ENCODE measurements at regions not wholly inside any gene's neighbourhood (a gene's known extent, or its start where the extent isn't known, plus 50 kb on each side); places are given as distances from the start of the nearest gene placed in this dataset.

GRCh38 chr6:8743170-8743745 is 307.9 kb upstream of the SLC35B3 start:
- ChIA-PET CTCF (no interaction called here), POLR2A (no interaction called here)
- no peaks in the 10 kb centered on the region for H3K9me3 ChIP-seq (ENCODE audit: control insufficient read depth in 2 of 3, low read length in 3 of 3)
- DNase-seq, result peak in 1 of 9 donors; percentile 4
- ATAC-seq, result peak; percentile 68
- intact Hi-C loops (cut with micrococcal nuclease), result no loop called here
- no peaks in the 10 kb centered on the region for H3K27me3 ChIP-seq (ENCODE audit: control insufficient read depth in 2 of 2, insufficient read depth in 2 of 2, low read length in 2 of 2)
- Mint-ChIP-seq H3K36me3 (no peaks in the 10 kb centered on the region), H3K27ac (peak overlapping the region in 4 of 9 donors; percentile 2 to 51 (median 18)), H3K4me3 (peak overlapping the region; percentile 33 to 89 (median 78)), H3K4me1 (peaks cover 6 to 17% (median 10%) of the 10 kb centered on the region in 7 donors), H3K27me3 (no peaks in the 10 kb centered on the region), H3K9me3 (peaks cover 0 to 20% (median 9%) of the 10 kb centered on the region in 11 donors)
- H3K27ac ChIP-seq (ENCODE audit: low read depth, low read length), result no peak overlapping the region
- no peaks in the 10 kb centered on the region for H3K4me1 ChIP-seq (ENCODE audit: control insufficient read depth in 2 of 2, insufficient read depth in 2 of 2, low read length in 2 of 2)
- no peaks in the 10 kb centered on the region for H3K36me3 ChIP-seq (ENCODE audit: control insufficient read depth in 2 of 3, insufficient read depth in 3 of 3, low read length in 3 of 3)
- peak overlapping the region; percentile 20 for H3K4me3 ChIP-seq (ENCODE audit: low read length)

GRCh38 chr6:8739454-8739853 is 304.1 kb upstream of the SLC35B3 start:
- no peak overlapping the region for H3K27ac ChIP-seq (ENCODE audit: low read depth, low read length)
- H3K27me3 ChIP-seq (ENCODE audit: control insufficient read depth in 2 of 2, insufficient read depth in 2 of 2, low read length in 2 of 2), result no peaks in the 10 kb centered on the region
- H3K4me3 ChIP-seq (ENCODE audit: low read length), result no peak overlapping the region
- no peak for DNase-seq
- no peak overlapping the region for H3K27ac Mint-ChIP-seq
- ATAC-seq, result no peak
- H3K4me1 ChIP-seq (ENCODE audit: control insufficient read depth in 2 of 2, insufficient read depth in 2 of 2, low read length in 2 of 2), result no peaks in the 10 kb centered on the region
- intact Hi-C loops (cut with micrococcal nuclease), result no loop called here
- peaks cover 1 to 25% (median 9%) of the 10 kb centered on the region in 11 donors for H3K9me3 Mint-ChIP-seq
- peaks cover 6 to 17% (median 10%) of the 10 kb centered on the region in 7 donors for H3K4me1 Mint-ChIP-seq
- CTCF ChIA-PET, result no interaction called here
- no peaks in the 10 kb centered on the region for H3K9me3 ChIP-seq (ENCODE audit: control insufficient read depth in 2 of 3, low read length in 3 of 3)
- peaks cover 0 to 3% (median 0%) of the 10 kb centered on the region in 5 donors for H3K36me3 Mint-ChIP-seq
- POLR2A ChIA-PET, result no interaction called here
- H3K4me3 Mint-ChIP-seq, result no peak overlapping the region
- H3K36me3 ChIP-seq (ENCODE audit: control insufficient read depth in 2 of 3, insufficient read depth in 3 of 3, low read length in 3 of 3), result no peaks in the 10 kb centered on the region
- H3K27me3 Mint-ChIP-seq, result peaks cover 0 to 6% (median 0%) of the 10 kb centered on the region in 5 donors

GRCh38 chr6:8738951-8739350 is 303.6 kb upstream of the SLC35B3 start:
- peaks cover 0 to 3% (median 0%) of the 10 kb centered on the region in 5 donors for H3K36me3 Mint-ChIP-seq
- intact Hi-C loops (cut with micrococcal nuclease), result no loop called here
- ATAC-seq, result no peak
- Histone ChIP-seq H3K9me3 (ENCODE audit: control insufficient read depth in 2 of 3, low read length in 3 of 3) (no peaks in the 10 kb centered on the region), H3K4me1 (ENCODE audit: control insufficient read depth in 2 of 2, insufficient read depth in 2 of 2, low read length in 2 of 2) (no peaks in the 10 kb centered on the region), H3K36me3 (ENCODE audit: control insufficient read depth in 2 of 3, insufficient read depth in 3 of 3, low read length in 3 of 3) (no peaks in the 10 kb centered on the region), H3K27ac (ENCODE audit: low read depth, low read length) (no peak overlapping the region), H3K4me3 (ENCODE audit: low read length) (no peak overlapping the region), H3K27me3 (ENCODE audit: control insufficient read depth in 2 of 2, insufficient read depth in 2 of 2, low read length in 2 of 2) (no peaks in the 10 kb centered on the region)
- peaks cover 0 to 7% (median under 1%) of the 10 kb centered on the region in 5 donors for H3K27me3 Mint-ChIP-seq
- CTCF ChIA-PET, result no interaction called here
- peaks cover 6 to 15% (median 10%) of the 10 kb centered on the region in 7 donors for H3K4me1 Mint-ChIP-seq
- H3K9me3 Mint-ChIP-seq, result peaks cover 1 to 25% (median 9%) of the 10 kb centered on the region in 11 donors
- no peak overlapping the region for H3K27ac Mint-ChIP-seq
- DNase-seq, result no peak
- no peak overlapping the region for H3K4me3 Mint-ChIP-seq
- POLR2A ChIA-PET, result no interaction called here

DNA sequence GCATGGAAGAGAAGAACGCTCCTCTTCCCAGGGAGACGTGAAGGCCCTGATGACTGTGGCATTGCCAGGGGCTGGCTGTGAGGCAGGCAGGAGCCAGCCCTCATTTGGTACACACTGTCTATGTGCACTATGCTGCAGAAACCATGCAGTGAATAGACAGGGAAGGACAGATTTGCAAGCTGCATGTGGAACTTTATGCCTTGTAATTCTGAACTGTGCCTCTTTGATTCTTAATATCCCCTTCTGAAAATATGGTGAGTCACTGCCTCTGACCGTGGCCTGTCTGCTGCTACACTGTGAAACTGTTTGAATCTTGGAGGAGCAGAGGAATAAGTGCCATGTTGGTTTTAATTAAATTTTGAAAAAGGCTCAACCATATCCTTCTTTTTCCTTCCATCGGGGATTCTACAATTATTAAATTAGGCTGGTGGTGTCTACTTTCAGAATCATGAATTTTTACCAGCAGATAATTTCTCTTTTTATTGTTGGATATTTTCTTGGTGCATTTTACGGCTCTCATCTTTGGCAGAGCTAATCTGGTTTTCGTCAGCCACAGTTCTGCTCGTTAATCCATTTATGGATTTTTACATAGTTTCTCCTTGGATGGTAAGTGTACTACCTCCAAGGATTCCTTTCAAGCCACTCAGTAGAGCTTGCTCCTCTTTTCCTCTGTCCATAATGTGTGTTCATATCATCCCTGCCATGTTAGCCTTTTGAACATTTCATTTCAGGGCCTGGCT is 301.0 kb upstream of the SLC35B3 start:
- H3K9me3 Mint-ChIP-seq, result peaks cover 1 to 19% (median 8%) of the 10 kb centered on the region in 11 donors
- peaks cover 0 to 10% (median 4%) of the 10 kb centered on the region in 5 donors for H3K27me3 Mint-ChIP-seq
- Histone ChIP-seq H3K9me3 (ENCODE audit: control insufficient read depth in 2 of 3, low read length in 3 of 3) (no peaks in the 10 kb centered on the region), H3K36me3 (ENCODE audit: control insufficient read depth in 2 of 3, insufficient read depth in 3 of 3, low read length in 3 of 3) (no peaks in the 10 kb centered on the region), H3K4me3 (ENCODE audit: low read length) (no peak overlapping the region), H3K27ac (ENCODE audit: low read depth, low read length) (no peak overlapping the region), H3K4me1 (ENCODE audit: control insufficient read depth in 2 of 2, insufficient read depth in 2 of 2, low read length in 2 of 2) (no peaks in the 10 kb centered on the region), H3K27me3 (ENCODE audit: control insufficient read depth in 2 of 2, insufficient read depth in 2 of 2, low read length in 2 of 2) (no peaks in the 10 kb centered on the region)
- no peak overlapping the region for H3K4me3 Mint-ChIP-seq
- intact Hi-C loops (cut with micrococcal nuclease), result no loop called here
- peaks cover 0 to 3% (median 0%) of the 10 kb centered on the region in 5 donors for H3K36me3 Mint-ChIP-seq
- H3K4me1 Mint-ChIP-seq, result peaks cover 0 to 9% (median 0%) of the 10 kb centered on the region in 7 donors
- no peak for DNase-seq
- CTCF ChIA-PET, result no interaction called here
- POLR2A ChIA-PET, result no interaction called here
- no peak overlapping the region for H3K27ac Mint-ChIP-seq
- ATAC-seq, result no peak

GRCh38 chr6:8733879-8734278 is 298.5 kb upstream of the SLC35B3 start:
- ChIA-PET CTCF (no interaction called here), POLR2A (no interaction called here)
- DNase-seq (no peak), ATAC-seq (no peak)
- no peak overlapping the region for H3K4me3 Mint-ChIP-seq
- peaks cover 0 to 8% (median 5%) of the 10 kb centered on the region in 11 donors for H3K9me3 Mint-ChIP-seq
- H3K27ac ChIP-seq (ENCODE audit: low read depth, low read length), result no peak overlapping the region
- H3K27me3 ChIP-seq (ENCODE audit: control insufficient read depth in 2 of 2, insufficient read depth in 2 of 2, low read length in 2 of 2), result no peaks in the 10 kb centered on the region
- no peak overlapping the region for H3K27ac Mint-ChIP-seq
- no peaks in the 10 kb centered on the region for H3K36me3 ChIP-seq (ENCODE audit: control insufficient read depth in 2 of 3, insufficient read depth in 3 of 3, low read length in 3 of 3)
- intact Hi-C loops (cut with micrococcal nuclease), result no loop called here
- peaks cover 0 to 3% (median 0%) of the 10 kb centered on the region in 5 donors for H3K36me3 Mint-ChIP-seq
- no peaks in the 10 kb centered on the region for H3K9me3 ChIP-seq (ENCODE audit: control insufficient read depth in 2 of 3, low read length in 3 of 3)
- peaks cover 0 to 12% (median 4%) of the 10 kb centered on the region in 5 donors for H3K27me3 Mint-ChIP-seq
- H3K4me3 ChIP-seq (ENCODE audit: low read length), result no peak overlapping the region
- H3K4me1 Mint-ChIP-seq, result peaks cover 0 to 9% (median 0%) of the 10 kb centered on the region in 7 donors
- H3K4me1 ChIP-seq (ENCODE audit: control insufficient read depth in 2 of 2, insufficient read depth in 2 of 2, low read length in 2 of 2), result no peaks in the 10 kb centered on the region

- Mint-ChIP-seq H3K27me3 (peaks cover 0 to 12% (median 0%) of the 10 kb centered on the region in 5 donors), H3K9me3 (peaks cover 0 to 6% (median under 1%) of the 10 kb centered on the region in 11 donors), H3K4me1 (peaks cover 0 to 9% (median 0%) of the 10 kb centered on the region in 7 donors), H3K36me3 (peaks cover 0 to 3% (median 0%) of the 10 kb centered on the region in 5 donors), H3K27ac (no peak overlapping the region), H3K4me3 (no peak overlapping the region)
- intact Hi-C loops (cut with micrococcal nuclease), result no loop called here
- ChIA-PET CTCF (no interaction called here), POLR2A (no interaction called here)
- Histone ChIP-seq H3K4me3 (ENCODE audit: low read length) (no peak overlapping the region), H3K9me3 (ENCODE audit: control insufficient read depth in 2 of 3, low read length in 3 of 3) (no peaks in the 10 kb centered on the region), H3K4me1 (ENCODE audit: control insufficient read depth in 2 of 2, insufficient read depth in 2 of 2, low read length in 2 of 2) (no peaks in the 10 kb centered on the region), H3K27me3 (ENCODE audit: control insufficient read depth in 2 of 2, insufficient read depth in 2 of 2, low read length in 2 of 2) (no peaks in the 10 kb centered on the region), H3K36me3 (ENCODE audit: control insufficient read depth in 2 of 3, insufficient read depth in 3 of 3, low read length in 3 of 3) (no peaks in the 10 kb centered on the region), H3K27ac (ENCODE audit: low read depth, low read length) (no peak overlapping the region)
- DNase-seq (no peak), ATAC-seq (no peak)
Observed at GRCh38 chr6:8731874-8732273, 296.5 kb upstream of the SLC35B3 start.
